ENCODE measurements at regions not wholly inside any gene's neighbourhood (a gene's known extent, or its start where the extent isn't known, plus 50 kb on each side); places are given as distances from the start of the nearest gene placed in this dataset.

DNA sequence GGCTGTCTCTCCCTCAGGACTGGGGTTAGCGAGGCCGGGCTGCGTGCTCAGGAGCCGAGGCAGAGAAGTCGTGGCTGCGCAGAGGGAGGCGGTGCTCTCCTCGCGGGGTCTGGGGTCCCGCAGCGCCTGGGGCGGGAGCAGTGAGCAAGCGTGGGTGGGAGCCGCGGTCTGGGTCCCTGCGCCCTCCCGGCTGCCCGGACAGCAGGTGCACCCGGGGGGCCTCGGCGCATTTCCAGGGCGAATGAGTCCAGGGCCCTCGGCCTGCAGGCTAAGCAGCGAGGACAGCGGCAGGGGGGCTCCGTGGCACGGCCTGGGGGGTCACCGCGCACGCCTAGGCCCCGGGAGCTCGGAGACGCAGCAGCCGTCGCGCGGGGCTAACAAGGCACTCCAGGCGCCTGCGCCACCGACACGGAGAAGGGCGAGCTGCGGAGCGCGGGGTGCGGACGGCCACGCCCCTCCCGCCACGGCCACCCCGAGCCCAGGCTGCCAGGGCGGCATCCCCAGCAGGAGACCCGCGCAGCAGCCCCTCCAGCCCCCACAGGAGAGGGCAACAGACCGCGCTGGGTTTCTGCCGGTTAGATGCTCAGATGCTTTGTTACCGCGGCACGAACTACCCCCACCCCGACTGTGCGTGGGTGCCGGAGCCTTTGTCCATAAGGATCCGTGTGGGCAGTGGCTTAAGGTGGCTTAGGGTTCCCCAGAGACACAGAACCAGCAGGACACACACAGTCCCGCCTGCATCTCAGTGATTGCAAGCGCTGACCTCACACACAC, 117.7 kb upstream of the C14orf180 start (continued):
- TF ChIP-seq FOXK1 (CRISPR knock-in tag; IDR thresholded peaks at IDR 0.05) (0 out of 2 replicates have a peak, but pooled peaks have one; percentile 41), ZNF425 (CRISPR knock-in tag; conservative IDR thresholded peaks at IDR 0.05) (no peak), ZNF232 (CRISPR knock-in tag; IDR thresholded peaks at IDR 0.05) (no peak), ZNF423 (CRISPR knock-in tag; IDR thresholded peaks at IDR 0.05) (peak; percentile 53), NFYB (CRISPR knock-in tag; conservative IDR thresholded peaks at IDR 0.05; ENCODE audit: low read depth) (no peak), ZNF263 (CRISPR knock-in tag; IDR thresholded peaks at IDR 0.05; ENCODE audit: low read depth) (no peak)
- TF ChIP-seq, protein P1, sequence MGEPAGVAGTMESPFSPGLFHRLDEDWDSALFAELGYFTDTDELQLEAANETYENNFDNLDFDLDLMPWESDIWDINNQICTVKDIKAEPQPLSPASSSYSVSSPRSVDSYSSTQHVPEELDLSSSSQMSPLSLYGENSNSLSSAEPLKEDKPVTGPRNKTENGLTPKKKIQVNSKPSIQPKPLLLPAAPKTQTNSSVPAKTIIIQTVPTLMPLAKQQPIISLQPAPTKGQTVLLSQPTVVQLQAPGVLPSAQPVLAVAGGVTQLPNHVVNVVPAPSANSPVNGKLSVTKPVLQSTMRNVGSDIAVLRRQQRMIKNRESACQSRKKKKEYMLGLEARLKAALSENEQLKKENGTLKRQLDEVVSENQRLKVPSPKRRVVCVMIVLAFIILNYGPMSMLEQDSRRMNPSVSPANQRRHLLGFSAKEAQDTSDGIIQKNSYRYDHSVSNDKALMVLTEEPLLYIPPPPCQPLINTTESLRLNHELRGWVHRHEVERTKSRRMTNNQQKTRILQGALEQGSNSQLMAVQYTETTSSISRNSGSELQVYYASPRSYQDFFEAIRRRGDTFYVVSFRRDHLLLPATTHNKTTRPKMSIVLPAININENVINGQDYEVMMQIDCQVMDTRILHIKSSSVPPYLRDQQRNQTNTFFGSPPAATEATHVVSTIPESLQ (CRISPR knock-in tag; IDR thresholded peaks at IDR 0.05), result no peak

GRCh38 chr14:104462651-104463630, 116.6 kb upstream of the C14orf180 start:
- ChIA-PET CTCF (interaction anchor here (0.9 to 3.9 kb wide), 2 partner anchors 11 to 101 kb away, joined by 4 to 29 read pairs; no protein-coding TSS in a partner anchor), POLR2A (no interaction called here)
- Mint-ChIP-seq H3K27ac (no peak overlapping the region), H3K4me1 (peaks cover 11% of the 10 kb centered on the region), H3K36me3 (no peaks in the 10 kb centered on the region), H3K9me3 (no peaks in the 10 kb centered on the region), H3K4me3 (peak overlapping the region; percentile 39), H3K27me3 (ENCODE audit: low read depth) (peaks cover 39% of the 10 kb centered on the region)
- TF ChIP-seq ZNF317 (CRISPR knock-in tag; IDR thresholded peaks at IDR 0.05; ENCODE audit: borderline replicate concordance, low read depth), result no peak
- TF ChIP-seq, protein P2, sequence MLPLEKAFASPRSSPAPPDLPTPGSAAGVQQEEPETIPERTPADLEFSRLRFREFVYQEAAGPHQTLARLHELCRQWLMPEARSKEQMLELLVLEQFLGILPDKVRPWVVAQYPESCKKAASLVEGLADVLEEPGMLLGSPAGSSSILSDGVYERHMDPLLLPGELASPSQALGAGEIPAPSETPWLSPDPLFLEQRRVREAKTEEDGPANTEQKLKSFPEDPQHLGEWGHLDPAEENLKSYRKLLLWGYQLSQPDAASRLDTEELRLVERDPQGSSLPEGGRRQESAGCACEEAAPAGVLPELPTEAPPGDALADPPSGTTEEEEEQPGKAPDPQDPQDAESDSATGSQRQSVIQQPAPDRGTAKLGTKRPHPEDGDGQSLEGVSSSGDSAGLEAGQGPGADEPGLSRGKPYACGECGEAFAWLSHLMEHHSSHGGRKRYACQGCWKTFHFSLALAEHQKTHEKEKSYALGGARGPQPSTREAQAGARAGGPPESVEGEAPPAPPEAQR (CRISPR knock-in tag; IDR thresholded peaks at IDR 0.05), result no peak
- TF ChIP-seq, protein P1 (CRISPR knock-in tag; IDR thresholded peaks at IDR 0.05), result no peak
- no peak for TF ChIP-seq CREM (CRISPR knock-in tag; IDR thresholded peaks at IDR 0.05)
- no peak for TF ChIP-seq ZNF138 (CRISPR knock-in tag; conservative IDR thresholded peaks at IDR 0.05)
- no peak for TF ChIP-seq ZMAT4 (CRISPR knock-in tag; IDR thresholded peaks at IDR 0.05)
- TF ChIP-seq ZNF532 (CRISPR knock-in tag; IDR thresholded peaks at IDR 0.05; ENCODE audit: borderline replicate concordance), result no peak
- no peak for TF ChIP-seq RORB (CRISPR knock-in tag; IDR thresholded peaks at IDR 0.05)
- TF ChIP-seq IRF2 (CRISPR knock-in tag; IDR thresholded peaks at IDR 0.05; ENCODE audit: borderline replicate concordance, low read depth), result no peak
- ATAC-seq (no peak), DNase-seq (ENCODE audit: low spot score) (no peak)

All from WTC11 (cell line).